Spleen (tissue), 7 donors: ENCODE measurements at regions not wholly inside any gene's neighbourhood (a gene's known extent, or its start where the extent isn't known, plus 50 kb on each side); places are given as distances from the start of the nearest gene placed in this dataset.

Experiments
- CTCF ChIP-seq, 11 experiments: fragments of 200-600 bp in 7 of 11; fragments of 450-650 bp in 4 of 11; sonication (generic) in 4 of 11; IDR thresholded peaks in 8 of 11; conservative IDR thresholded peaks in 3 of 11; 1 replicate in 7 of 11; 2 replicates in 4 of 11; pipeline versions ENCODE4 v1.4.0 to v1.8.0; 2016 to 2021; ENCODE audit warnings: antibody characterized with exemption in 11 of 11, inconsistent platforms in 4 of 11, mild to moderate bottlenecking in 1 of 11
- POLR2A ChIP-seq, 3 donors: fragments of 450-650 bp; IDR thresholded peaks; one replicate each; pipeline ENCODE4 v1.5.1; 2017; ENCODE audit warnings: antibody characterized with exemption in 3 of 3, mild to moderate bottlenecking in 1 of 3
- donor health status: DM: no; HTN: no; CAD: no; lungs with moderate emphysema.
- donor health status: DM: no; HTN: no; CAD: no.
- donor health status: DM: no; HTN: no; CAD: no.

DNA sequence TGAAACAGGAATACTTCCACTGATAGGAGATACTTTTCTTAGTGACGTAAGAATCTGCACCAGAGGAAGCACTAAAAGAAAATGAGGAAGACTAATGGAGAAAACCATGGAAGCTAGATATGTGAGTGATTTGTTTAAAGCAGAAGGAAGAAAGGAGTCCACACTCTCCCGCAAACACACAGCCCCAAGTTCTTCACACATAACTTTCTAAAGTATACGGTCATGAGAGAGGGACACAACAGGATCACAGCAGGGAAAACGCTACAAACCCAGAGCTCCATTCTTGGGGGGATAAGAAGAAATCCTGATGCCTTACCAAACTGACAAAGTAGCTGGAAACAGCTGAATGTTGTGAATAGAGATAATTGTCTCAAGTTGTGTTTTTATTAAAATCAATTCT, 222.2 kb upstream of the TMEM161B start:
- no peak for TF ChIP-seq CTCF (IDR thresholded peaks at IDR 0.05 in 8 of 11, conservative IDR thresholded peaks at IDR 0.05 in 3 of 11)
- TF ChIP-seq POLR2A (IDR thresholded peaks at IDR 0.05) = no peak
